ENCODE measurements at regions not wholly inside any gene's neighbourhood (a gene's known extent, or its start where the extent isn't known, plus 50 kb on each side); places are given as distances from the start of the nearest gene placed in this dataset.
"Not testable (repeated sequence)": the region's sequence is repeated elsewhere in the genome, so short reads cannot be mapped to it uniquely, and the experiment has no call there.

- TF ChIP-seq, protein P1, sequence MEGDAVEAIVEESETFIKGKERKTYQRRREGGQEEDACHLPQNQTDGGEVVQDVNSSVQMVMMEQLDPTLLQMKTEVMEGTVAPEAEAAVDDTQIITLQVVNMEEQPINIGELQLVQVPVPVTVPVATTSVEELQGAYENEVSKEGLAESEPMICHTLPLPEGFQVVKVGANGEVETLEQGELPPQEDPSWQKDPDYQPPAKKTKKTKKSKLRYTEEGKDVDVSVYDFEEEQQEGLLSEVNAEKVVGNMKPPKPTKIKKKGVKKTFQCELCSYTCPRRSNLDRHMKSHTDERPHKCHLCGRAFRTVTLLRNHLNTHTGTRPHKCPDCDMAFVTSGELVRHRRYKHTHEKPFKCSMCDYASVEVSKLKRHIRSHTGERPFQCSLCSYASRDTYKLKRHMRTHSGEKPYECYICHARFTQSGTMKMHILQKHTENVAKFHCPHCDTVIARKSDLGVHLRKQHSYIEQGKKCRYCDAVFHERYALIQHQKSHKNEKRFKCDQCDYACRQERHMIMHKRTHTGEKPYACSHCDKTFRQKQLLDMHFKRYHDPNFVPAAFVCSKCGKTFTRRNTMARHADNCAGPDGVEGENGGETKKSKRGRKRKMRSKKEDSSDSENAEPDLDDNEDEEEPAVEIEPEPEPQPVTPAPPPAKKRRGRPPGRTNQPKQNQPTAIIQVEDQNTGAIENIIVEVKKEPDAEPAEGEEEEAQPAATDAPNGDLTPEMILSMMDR (IDR thresholded peaks at IDR 0.05; ENCODE audit: poor library complexity): not testable (repeated sequence)
- TF ChIP-seq EZH2 (IDR thresholded peaks at IDR 0.05; ENCODE audit: borderline replicate concordance): not testable (repeated sequence)
Observed at GRCh38 chr7:150031733-150032132, 158.0 kb downstream of the ATP6V0E2 start.

All from hepatocyte (in vitro differentiated cells).